Astrocyte of the cerebellum (primary cell): ENCODE measurements at regions not wholly inside any gene's neighbourhood (a gene's known extent, or its start where the extent isn't known, plus 50 kb on each side); places are given as distances from the start of the nearest gene placed in this dataset.

ENCODE experiments used
- DNase-seq: peaks from one replicate; pipeline ENCODE4 v3.0.0-alpha.2; 2011; ENCODE audit warnings: low read depth
- H3K4me3 ChIP-seq: 2 replicates; pipeline ENCODE4 v1.5.1; 2011; ENCODE audit warnings: mild to moderate bottlenecking, low read depth, low read length, moderate library complexity
- CTCF ChIP-seq: IDR thresholded peaks from 2 replicates; pipeline ENCODE4 v1.5.1; 2012; ENCODE audit warnings: low read length, low read depth, moderate library complexity, mild to moderate bottlenecking; ENCODE audit errors: missing control alignments
- in situ Hi-C: cut with HindIII; loops from 2 replicates; pipeline ENCODE4 v1.10.0; 2017; ENCODE audit warnings: low sequenced_read_pairs

GRCh38 chr2:41705634-41706033 lies 342.2 kb upstream of the PKDCC start:
- TF ChIP-seq CTCF = no peak
- no peak overlapping the region for H3K4me3 ChIP-seq
- no peak for DNase-seq
- in situ Hi-C loops = no loop called here

- TF ChIP-seq CTCF = no peak
- no peak overlapping the region for H3K4me3 ChIP-seq
- DNase-seq = no peak
- in situ Hi-C loops = no loop called here
Observed at GRCh38 chr2:41706286-41706685, 341.5 kb upstream of the PKDCC start.

GRCh38 chr2:41707790-41708451 lies 339.9 kb upstream of the PKDCC start:
- no peak overlapping the region for H3K4me3 ChIP-seq
- DNase-seq = no peak
- TF ChIP-seq CTCF = no peak
- in situ Hi-C loops = no loop called here

GRCh38 chr2:41709702-41710599 lies 337.9 kb upstream of the PKDCC start:
- DNase-seq = no peak
- no peak for TF ChIP-seq CTCF
- in situ Hi-C loops = no loop called here
- H3K4me3 ChIP-seq = no peak overlapping the region

GRCh38 chr2:41710944-41711343 lies 336.9 kb upstream of the PKDCC start:
- H3K4me3 ChIP-seq = no peak overlapping the region
- no peak for TF ChIP-seq CTCF
- in situ Hi-C loops = no loop called here
- no peak for DNase-seq

- no peak overlapping the region for H3K4me3 ChIP-seq
- DNase-seq = no peak
- no peak for TF ChIP-seq CTCF
- in situ Hi-C loops = no loop called here
Observed at GRCh38 chr2:41711736-41712135, 336.1 kb upstream of the PKDCC start.
